A549 (cell line): ENCODE measurements at regions not wholly inside any gene's neighbourhood (a gene's known extent, or its start where the extent isn't known, plus 50 kb on each side); places are given as distances from the start of the nearest gene placed in this dataset.
A peak's percentile ranks its signal among the peaks of the same experiment; 100 is the strongest.

Source experiments
- ATAC-seq, 2 experiments: fragments of 200-7000 bp in 1 of 2; fragments of >200 bp in 1 of 2; cut with Nextera tagmentation in 1 of 2; cut with Tn5 transposase in 1 of 2; 3 replicates each; pipeline versions ENCODE4 v1.8.0 to v1.9.1; 2018 to 2020; ENCODE audit warnings: mild to moderate bottlenecking in 1 of 2, moderate library complexity in 1 of 2
- CTCF ChIA-PET: fragments of 300-600 bp; sonication (Branson Sonifier 250); formaldehyde crosslinking; extraction: SDS; loops from one replicate; lab custom pipeline; 2021; ENCODE audit warnings: antibody characterized with exemption, inconsistent platforms; lab: Yijun Ruan, JAX
- POLR2A ChIA-PET: fragments of 350-600 bp; formaldehyde crosslinking; extraction: SDS; loops from one replicate; lab custom pipeline; 2021; ENCODE audit warnings: antibody characterized with exemption, inconsistent platforms; lab: Yijun Ruan, JAX
- DNase-seq, 2 experiments: peaks; one replicate each; pipeline versions ENCODE4 v3.0.0 to v3.0.0-alpha.2; 2011 to 2016; ENCODE audit warnings: low read depth in 1 of 2, low spot score in 1 of 2
- FAIRE-seq: peaks from 2 replicates; lab custom pipeline; 2011; peaks lifted over from hg19 to GRCh38; lab: Jason Lieb, UNC
- H3K27ac ChIP-seq, 2 experiments: fragments of >200 bp; sonication (Bioruptor Twin); formaldehyde crosslinking; 3 replicates each; pipeline ENCODE4 v1.5.1; 2016 to 2017
- H3K4me1 ChIP-seq: fragments of >200 bp; sonication (Bioruptor Twin); formaldehyde crosslinking; 3 replicates; pipeline ENCODE4 v1.6.1; 2016
- H3K4me2 ChIP-seq: fragments of >200 bp; sonication (Bioruptor Twin); formaldehyde crosslinking; 3 replicates; pipeline ENCODE4 v1.6.1; 2016
- H3K4me3 ChIP-seq: fragments of >200 bp; sonication (Bioruptor Twin); formaldehyde crosslinking; 3 replicates; pipeline ENCODE4 v1.5.1; 2016
- H3K9me3 ChIP-seq: fragments of >200 bp; sonication (Bioruptor Twin); formaldehyde crosslinking; 3 replicates; pipeline ENCODE4 v1.6.1; 2016
- CBX2 ChIP-seq: fragments of 200-600 bp; sonication (generic); IDR thresholded peaks from 2 replicates; pipeline ENCODE4 v1.6.1; 2016; ENCODE audit warnings: low read depth, mild to moderate bottlenecking, borderline replicate concordance
- CBX8 ChIP-seq: fragments of 200-600 bp; sonication (generic); IDR thresholded peaks from 2 replicates; pipeline ENCODE4 v1.6.1; 2016
- CTCF ChIP-seq: fragments of >200 bp; sonication (Bioruptor Twin); formaldehyde crosslinking; IDR thresholded peaks from 3 replicates; pipeline ENCODE4 v1.5.1; 2016
- EP300 ChIP-seq, 2 experiments: fragments of >200 bp; sonication (Bioruptor Twin); formaldehyde crosslinking; IDR thresholded peaks; 2 replicates in 1 of 2; 3 replicates in 1 of 2; pipeline ENCODE4 v1.6.1; 2016 to 2017
- FOSB ChIP-seq: fragments of 250-450 bp; sonication (Bioruptor Pico); IDR thresholded peaks from 2 replicates; pipeline ENCODE4 v1.5.0; 2020; ENCODE audit warnings: mild to moderate bottlenecking, moderate library complexity
- FOSL2 ChIP-seq, 2 experiments: fragments of 450-650 bp in 1 of 2; fragments of >200 bp in 1 of 2; sonication (Bioruptor Twin) in 1 of 2; formaldehyde crosslinking; IDR thresholded peaks; 2 replicates each; pipeline versions ENCODE4 v1.5.0 to v1.6.1; 2016 to 2020; ENCODE audit warnings: mild to moderate bottlenecking in 1 of 2, moderate library complexity in 1 of 2
- HMGXB4 ChIP-seq: fragments of 250-450 bp; sonication (Bioruptor Pico); IDR thresholded peaks from 2 replicates; pipeline ENCODE4 v1.5.0; 2021; ENCODE audit warnings: mild to moderate bottlenecking, moderate library complexity, borderline replicate concordance
- JUN ChIP-seq, 2 experiments: fragments of >200 bp; sonication (Bioruptor Twin); formaldehyde crosslinking; IDR thresholded peaks; 2 replicates in 1 of 2; 3 replicates in 1 of 2; pipeline ENCODE4 v1.6.1; 2016 to 2017
- NPAS2 ChIP-seq: fragments of 250-450 bp; sonication (Bioruptor Pico); IDR thresholded peaks from 2 replicates; pipeline ENCODE4 v1.8.0; 2022; ENCODE audit warnings: mild to moderate bottlenecking, moderate library complexity, borderline replicate concordance
- PHF8 ChIP-seq: fragments of 200-600 bp; sonication (generic); IDR thresholded peaks from 2 replicates; pipeline ENCODE4 v1.6.1; 2016; ENCODE audit warnings: low read depth, mild to moderate bottlenecking, antibody characterized with exemption, moderate library complexity, borderline replicate concordance
- POLR2A ChIP-seq: IDR thresholded peaks from 2 replicates; pipeline ENCODE4 v1.6.1; 2012; ENCODE audit warnings: mild to moderate bottlenecking, low read length
- RAD21 ChIP-seq, 2 experiments: fragments of >200 bp in 1 of 2; sonication (Bioruptor Twin) in 1 of 2; formaldehyde crosslinking in 1 of 2; IDR thresholded peaks in 1 of 2; conservative IDR thresholded peaks in 1 of 2; 2 replicates in 1 of 2; 3 replicates in 1 of 2; pipeline ENCODE4 v1.6.1; 2012 to 2018; ENCODE audit warnings: inconsistent platforms in 1 of 2
- RCOR1 ChIP-seq: fragments of 150-350 bp; IDR thresholded peaks from 2 replicates; pipeline ENCODE4 v1.6.1; 2014; ENCODE audit warnings: antibody characterized with exemption, low read length, low read depth
- SMC3 ChIP-seq: fragments of >200 bp; sonication (Bioruptor Twin); formaldehyde crosslinking; IDR thresholded peaks from 3 replicates; pipeline ENCODE4 v1.6.1; 2018; ENCODE audit warnings: inconsistent platforms
- TFCP2L1 ChIP-seq: fragments of 250-450 bp; sonication (Bioruptor Pico); IDR thresholded peaks from 2 replicates; pipeline ENCODE4 v1.5.0; 2021; ENCODE audit warnings: mild to moderate bottlenecking
- TP53 ChIP-seq: fragments of 250-450 bp; sonication (Bioruptor Pico); IDR thresholded peaks from 2 replicates; pipeline ENCODE4 v1.5.0; 2021; ENCODE audit warnings: mild to moderate bottlenecking, moderate library complexity
- ZNF302 ChIP-seq: fragments of 250-450 bp; sonication (Bioruptor Pico); IDR thresholded peaks from 2 replicates; pipeline ENCODE4 v1.9.0; 2021; ENCODE audit warnings: inconsistent platforms, mild to moderate bottlenecking, moderate library complexity
- WGBS: methylation state at CpG from one replicate; pipeline ENCODE4 v1.1.6; 2017; ENCODE audit errors: missing lambda C conversion rate; 5-methylcytosine and 5-hydroxymethylcytosine counted together
- TF ChIP-seq, protein P1 (sequence below): IDR thresholded peaks from 2 replicates; pipeline ENCODE4 v1.6.1; 2012
- TF ChIP-seq, protein P2 (sequence below): fragments of >200 bp; sonication (Bioruptor Twin); formaldehyde crosslinking; IDR thresholded peaks from 2 replicates; pipeline ENCODE4 v1.6.1; 2016
- TF ChIP-seq, protein P3 (sequence below): fragments of 450-650 bp; IDR thresholded peaks from 2 replicates; pipeline ENCODE4 v1.6.1; 2014; ENCODE audit warnings: antibody characterized with exemption

DNA sequence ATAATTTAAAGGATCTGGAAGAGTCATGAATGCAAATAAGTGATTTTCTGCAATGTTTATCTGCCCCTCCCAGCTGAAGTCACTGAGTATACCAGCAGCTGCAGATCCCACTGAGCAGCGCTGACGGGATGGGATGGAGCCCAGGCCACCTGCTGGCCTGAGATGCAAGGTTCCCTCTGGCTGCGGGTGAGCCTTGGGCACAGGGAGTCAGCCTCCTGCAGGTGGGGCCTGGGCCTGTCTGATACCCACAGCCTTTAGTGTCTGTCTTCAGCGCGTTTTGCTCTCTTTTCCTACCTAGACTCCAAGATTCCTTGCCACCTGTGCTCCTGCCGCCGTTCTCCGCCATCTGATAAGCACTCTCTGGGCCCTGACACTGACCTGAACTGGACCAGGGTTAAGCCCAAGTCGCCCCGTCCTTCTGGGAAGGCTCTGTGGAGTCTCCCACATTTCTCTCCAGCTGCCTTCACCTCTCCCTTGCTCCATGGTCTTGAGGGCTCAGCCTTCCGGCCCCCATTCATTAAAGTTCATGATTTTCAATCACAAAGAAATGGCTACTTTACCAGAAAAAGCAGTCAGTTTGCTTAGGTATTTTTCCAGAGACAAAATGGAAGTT, 223.1 kb upstream of the FAT1 start (continued):
- TF ChIP-seq CTCF, result peak; percentile 48

GRCh38 chr4:186948361-186949242, 224.9 kb upstream of the FAT1 start:
- DNase-seq, result peak; percentile 9 to 26
- 0 out of 3 replicates have a peak, but pooled peaks have one; percentile 27 for TF ChIP-seq SMC3
- peak; percentile 34 to 54; a peak in 4 of 5 replicates for TF ChIP-seq RAD21 (conservative IDR thresholded peaks at IDR 0.05 in 1 of 2, IDR thresholded peaks at IDR 0.05 in 1 of 2)
- TF ChIP-seq CBX8, result no peak
- no peak overlapping the region for H3K27ac ChIP-seq
- H3K9me3 ChIP-seq, result no peaks in the 10 kb centered on the region
- peak in 1 of 2 experiments; percentile 73; a peak in 3 of 6 replicates for ATAC-seq
- H3K4me2 ChIP-seq, result no peak overlapping the region
- ChIA-PET CTCF (interaction anchor here (0.6 to 2.6 kb wide), 6 partner anchors 30 to 1159 kb away, joined by 3 to 17 read pairs (median 3); no protein-coding TSS in a partner anchor), POLR2A (no interaction called here)
- no peak for FAIRE-seq
- H3K4me1 ChIP-seq, result peaks cover 6% of the 10 kb centered on the region; the same call in 1 of the 3 replicates
- WGBS, result 79% methylated on average over 14 of the region's 14 CpGs
- no peak overlapping the region for H3K4me3 ChIP-seq

GRCh38 chr4:186949847-186950246, 226.2 kb upstream of the FAT1 start:
- 79% methylated on average over 6 of the region's 6 CpGs for WGBS
- ATAC-seq (no peak), FAIRE-seq (no peak), DNase-seq (no peak)
- Histone ChIP-seq H3K9me3 (no peaks in the 10 kb centered on the region), H3K4me1 (peaks cover 6% of the 10 kb centered on the region; the same call in 1 of the 3 replicates), H3K4me3 (no peak overlapping the region), H3K27ac (no peak overlapping the region), H3K4me2 (no peak overlapping the region)
- TF ChIP-seq, protein P1, sequence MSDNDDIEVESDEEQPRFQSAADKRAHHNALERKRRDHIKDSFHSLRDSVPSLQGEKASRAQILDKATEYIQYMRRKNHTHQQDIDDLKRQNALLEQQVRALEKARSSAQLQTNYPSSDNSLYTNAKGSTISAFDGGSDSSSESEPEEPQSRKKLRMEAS, result no peak
- TF ChIP-seq JUN (IDR thresholded peaks at IDR 0.05), result no peak
- TF ChIP-seq, protein P2, sequence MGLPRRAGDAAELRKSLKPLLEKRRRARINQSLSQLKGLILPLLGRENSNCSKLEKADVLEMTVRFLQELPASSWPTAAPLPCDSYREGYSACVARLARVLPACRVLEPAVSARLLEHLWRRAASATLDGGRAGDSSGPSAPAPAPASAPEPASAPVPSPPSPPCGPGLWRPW, result no peak
- TF ChIP-seq HMGXB4, result no peak
- no peak for TF ChIP-seq PHF8
- TF ChIP-seq EP300 (IDR thresholded peaks at IDR 0.05), result no peak
- no peak for TF ChIP-seq FOSB (CRISPR knock-in tag)
- no peak for TF ChIP-seq POLR2A
- TF ChIP-seq CTCF, result no peak
- no peak for TF ChIP-seq ZNF302 (CRISPR knock-in tag)
- no peak for TF ChIP-seq FOSL2 (IDR thresholded peaks at IDR 0.05)
- no peak for TF ChIP-seq FOSL2 (CRISPR knock-in tag; IDR thresholded peaks at IDR 0.05)
- TF ChIP-seq CBX2, result no peak
- no peak for TF ChIP-seq TFCP2L1 (CRISPR knock-in tag)
- TF ChIP-seq TP53, result no peak
- TF ChIP-seq RCOR1, result no peak
- no peak for TF ChIP-seq NPAS2 (CRISPR knock-in tag)
- TF ChIP-seq, protein P3, sequence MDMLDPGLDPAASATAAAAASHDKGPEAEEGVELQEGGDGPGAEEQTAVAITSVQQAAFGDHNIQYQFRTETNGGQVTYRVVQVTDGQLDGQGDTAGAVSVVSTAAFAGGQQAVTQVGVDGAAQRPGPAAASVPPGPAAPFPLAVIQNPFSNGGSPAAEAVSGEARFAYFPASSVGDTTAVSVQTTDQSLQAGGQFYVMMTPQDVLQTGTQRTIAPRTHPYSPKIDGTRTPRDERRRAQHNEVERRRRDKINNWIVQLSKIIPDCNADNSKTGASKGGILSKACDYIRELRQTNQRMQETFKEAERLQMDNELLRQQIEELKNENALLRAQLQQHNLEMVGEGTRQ, result no peak
- CTCF ChIA-PET, result interaction anchor here (0.8 to 0.9 kb wide), 2 partner anchors 29 to 1158 kb away, joined by 3 read pairs; no protein-coding TSS in a partner anchor
- POLR2A ChIA-PET, result no interaction called here
